ENCODE measurements at regions not wholly inside any gene's neighbourhood (a gene's known extent, or its start where the extent isn't known, plus 50 kb on each side); places are given as distances from the start of the nearest gene placed in this dataset.

GRCh38 chr4:20456407-20456806 is 204.7 kb downstream of the SLIT2 start:
- H3K36me3 ChIP-seq (replicated peaks in 1 of 2; ENCODE audit: insufficient read depth in 1 of 2, low read depth in 2 of 2), result no peaks in the 10 kb centered on the region
- no peaks in the 10 kb centered on the region for H3K27me3 ChIP-seq
- no peak overlapping the region for H3K27ac ChIP-seq
- H3K4me3 ChIP-seq, result no peak overlapping the region
- TF ChIP-seq POLR2A (IDR thresholded peaks at IDR 0.05), result no peak
- TF ChIP-seq CTCF (IDR thresholded peaks at IDR 0.05), result no peak
- intact Hi-C loops (cut with DNase I), result no loop called here
- no peaks in the 10 kb centered on the region for H3K4me1 ChIP-seq
- no peaks in the 10 kb centered on the region for H3K9me3 ChIP-seq
- DNase-seq (no peak), ATAC-seq (no peak)

- no peak for TF ChIP-seq POLR2A (IDR thresholded peaks at IDR 0.05)
- TF ChIP-seq CTCF (IDR thresholded peaks at IDR 0.05), result no peak
- ATAC-seq (no peak), DNase-seq (no peak)
- intact Hi-C loops (cut with DNase I), result no loop called here
- H3K4me3 ChIP-seq, result no peak overlapping the region
- no peaks in the 10 kb centered on the region for H3K27me3 ChIP-seq
- H3K27ac ChIP-seq, result no peak overlapping the region
- WGBS, 2 donors, result 60 to 71% methylated on average over 4 of the region's 4 CpGs
- no peaks in the 10 kb centered on the region for H3K36me3 ChIP-seq (replicated peaks in 1 of 2; ENCODE audit: insufficient read depth in 1 of 2, low read depth in 2 of 2)
- no peaks in the 10 kb centered on the region for H3K4me1 ChIP-seq
- H3K9me3 ChIP-seq, result no peaks in the 10 kb centered on the region
Observed at GRCh38 chr4:20462426-20463175, 210.9 kb downstream of the SLIT2 start.

- H3K9me3 ChIP-seq, result no peaks in the 10 kb centered on the region
- DNase-seq, result no peak
- ATAC-seq, result no peak
- no peaks in the 10 kb centered on the region for H3K27me3 ChIP-seq
- intact Hi-C loops (cut with DNase I), result no loop called here
- TF ChIP-seq CTCF (IDR thresholded peaks at IDR 0.05) (no peak), POLR2A (IDR thresholded peaks at IDR 0.05) (no peak)
- 67 to 74% methylated on average over 2 of the region's 2 CpGs for WGBS, 2 donors
- no peaks in the 10 kb centered on the region for H3K4me1 ChIP-seq
- H3K36me3 ChIP-seq (replicated peaks in 1 of 2; ENCODE audit: insufficient read depth in 1 of 2, low read depth in 2 of 2), result no peaks in the 10 kb centered on the region
- H3K4me3 ChIP-seq, result no peak overlapping the region
- H3K27ac ChIP-seq, result no peak overlapping the region
Observed at GRCh38 chr4:20463176-20463430, 211.4 kb downstream of the SLIT2 start.

GRCh38 chr4:20464381-20464780 is 212.7 kb downstream of the SLIT2 start:
- intact Hi-C loops (cut with DNase I), result no loop called here
- TF ChIP-seq CTCF (IDR thresholded peaks at IDR 0.05) (no peak), POLR2A (IDR thresholded peaks at IDR 0.05) (no peak)
- H3K4me1 ChIP-seq, result no peaks in the 10 kb centered on the region
- no peaks in the 10 kb centered on the region for H3K27me3 ChIP-seq
- H3K27ac ChIP-seq, result no peak overlapping the region
- H3K4me3 ChIP-seq, result no peak overlapping the region
- ATAC-seq, result no peak
- DNase-seq, result no peak
- WGBS, 2 donors, result 74 to 85% methylated on average over 5 of the region's 5 CpGs
- no peaks in the 10 kb centered on the region for H3K9me3 ChIP-seq
- H3K36me3 ChIP-seq (replicated peaks in 1 of 2; ENCODE audit: insufficient read depth in 1 of 2, low read depth in 2 of 2), result no peaks in the 10 kb centered on the region

GRCh38 chr4:20474119-20474518 is 222.4 kb downstream of the SLIT2 start:
- H3K27ac ChIP-seq, result no peak overlapping the region
- H3K4me3 ChIP-seq, result no peak overlapping the region
- TF ChIP-seq POLR2A (IDR thresholded peaks at IDR 0.05) (no peak), CTCF (IDR thresholded peaks at IDR 0.05) (no peak)
- no peak for ATAC-seq
- H3K27me3 ChIP-seq, result no peaks in the 10 kb centered on the region
- no peaks in the 10 kb centered on the region for H3K9me3 ChIP-seq
- no peaks in the 10 kb centered on the region for H3K4me1 ChIP-seq
- DNase-seq, result no peak
- H3K36me3 ChIP-seq (replicated peaks in 1 of 2; ENCODE audit: insufficient read depth in 1 of 2, low read depth in 2 of 2), result no peaks in the 10 kb centered on the region
- intact Hi-C loops (cut with DNase I), result no loop called here
